ENCODE measurements at regions not wholly inside any gene's neighbourhood (a gene's known extent, or its start where the extent isn't known, plus 50 kb on each side); places are given as distances from the start of the nearest gene placed in this dataset.
A peak's percentile ranks its signal among the peaks of the same experiment; 100 is the strongest.

DNA sequence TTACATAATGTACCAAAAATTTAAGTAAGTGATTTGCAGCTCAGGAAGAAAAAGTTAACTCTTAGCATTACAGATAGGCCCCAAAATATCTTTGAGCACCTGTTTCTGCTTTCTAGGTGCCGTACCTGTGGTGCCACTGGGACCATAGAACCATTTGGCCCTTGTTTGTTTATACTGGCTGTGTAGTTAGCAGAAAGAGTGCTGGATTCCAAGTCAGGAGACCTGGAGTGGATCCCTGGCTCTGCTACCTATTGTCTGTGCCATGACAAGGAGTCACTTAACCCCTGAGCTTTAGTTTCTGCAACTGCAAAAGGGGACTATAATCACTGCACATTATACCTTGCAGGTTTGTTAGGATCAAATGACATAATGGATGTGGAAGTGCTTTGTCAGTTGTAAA, 137.8 kb upstream of the GPR101 start:
- H4K20me1 ChIP-seq (ENCODE audit: insufficient read depth): no peaks in the 10 kb centered on the region
- H2AFZ ChIP-seq (ENCODE audit: low read depth): no peak overlapping the region
- H3K4me3 ChIP-seq (ENCODE audit: low read depth in 2 of 2, low read length in 1 of 2): no peak overlapping the region
- no peaks in the 10 kb centered on the region for H3K9me3 ChIP-seq
- no peaks in the 10 kb centered on the region; the same call in 1 of the 2 replicates for H3K27me3 ChIP-seq (ENCODE audit: insufficient read depth)
- no peak for TF ChIP-seq MEF2A (IDR thresholded peaks at IDR 0.05; ENCODE audit: borderline replicate concordance, low read depth)
- no peak for TF ChIP-seq MXI1 (IDR thresholded peaks at IDR 0.05; ENCODE audit: low read depth, low read length)
- no peak for TF ChIP-seq RAD21 (IDR thresholded peaks at IDR 0.05; ENCODE audit: low read length)
- no peak for TF ChIP-seq GATA2 (CRISPR knock-in tag; IDR thresholded peaks at IDR 0.05)
- TF ChIP-seq, protein P1, sequence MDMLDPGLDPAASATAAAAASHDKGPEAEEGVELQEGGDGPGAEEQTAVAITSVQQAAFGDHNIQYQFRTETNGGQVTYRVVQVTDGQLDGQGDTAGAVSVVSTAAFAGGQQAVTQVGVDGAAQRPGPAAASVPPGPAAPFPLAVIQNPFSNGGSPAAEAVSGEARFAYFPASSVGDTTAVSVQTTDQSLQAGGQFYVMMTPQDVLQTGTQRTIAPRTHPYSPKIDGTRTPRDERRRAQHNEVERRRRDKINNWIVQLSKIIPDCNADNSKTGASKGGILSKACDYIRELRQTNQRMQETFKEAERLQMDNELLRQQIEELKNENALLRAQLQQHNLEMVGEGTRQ (IDR thresholded peaks at IDR 0.05; ENCODE audit: borderline replicate concordance, low read depth, low read length): no peak
- TF ChIP-seq FOSL2 (IDR thresholded peaks at IDR 0.05; ENCODE audit: borderline replicate concordance, low read depth): no peak
- TF ChIP-seq, protein P2, sequence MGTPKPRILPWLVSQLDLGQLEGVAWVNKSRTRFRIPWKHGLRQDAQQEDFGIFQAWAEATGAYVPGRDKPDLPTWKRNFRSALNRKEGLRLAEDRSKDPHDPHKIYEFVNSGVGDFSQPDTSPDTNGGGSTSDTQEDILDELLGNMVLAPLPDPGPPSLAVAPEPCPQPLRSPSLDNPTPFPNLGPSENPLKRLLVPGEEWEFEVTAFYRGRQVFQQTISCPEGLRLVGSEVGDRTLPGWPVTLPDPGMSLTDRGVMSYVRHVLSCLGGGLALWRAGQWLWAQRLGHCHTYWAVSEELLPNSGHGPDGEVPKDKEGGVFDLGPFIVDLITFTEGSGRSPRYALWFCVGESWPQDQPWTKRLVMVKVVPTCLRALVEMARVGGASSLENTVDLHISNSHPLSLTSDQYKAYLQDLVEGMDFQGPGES (IDR thresholded peaks at IDR 0.05; ENCODE audit: low read depth, low read length): no peak
- TF ChIP-seq FOXM1 (IDR thresholded peaks at IDR 0.05; ENCODE audit: low read depth): no peak
- TF ChIP-seq, protein P3, sequence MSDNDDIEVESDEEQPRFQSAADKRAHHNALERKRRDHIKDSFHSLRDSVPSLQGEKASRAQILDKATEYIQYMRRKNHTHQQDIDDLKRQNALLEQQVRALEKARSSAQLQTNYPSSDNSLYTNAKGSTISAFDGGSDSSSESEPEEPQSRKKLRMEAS (IDR thresholded peaks at IDR 0.05; ENCODE audit: low read depth): no peak
- no peak for TF ChIP-seq YY1 (IDR thresholded peaks at IDR 0.05; ENCODE audit: low read depth)
- TF ChIP-seq RFX5 (IDR thresholded peaks at IDR 0.05; ENCODE audit: low read length): no peak
- no peak for TF ChIP-seq NFIC (IDR thresholded peaks at IDR 0.05; ENCODE audit: borderline replicate concordance)
- no peak for TF ChIP-seq TEAD4 (IDR thresholded peaks at IDR 0.05; ENCODE audit: borderline replicate concordance, insufficient read depth)
- TF ChIP-seq EP300 (IDR thresholded peaks at IDR 0.05; ENCODE audit: borderline replicate concordance in 1 of 2, low read depth in 1 of 2, low read length in 1 of 2): no peak
- TF ChIP-seq FOXJ3 (CRISPR knock-in tag; IDR thresholded peaks at IDR 0.05): no peak
- TF ChIP-seq JUND (IDR thresholded peaks at IDR 0.05): no peak
- H3F3A ChIP-seq (replicated peaks; ENCODE audit: insufficient read depth): no peaks in the 10 kb centered on the region
- H3K27ac ChIP-seq (ENCODE audit: low read depth in 2 of 2, low read length in 1 of 2): no peak overlapping the region
- 0% methylated on average over 1 of the region's 1 CpG for WGBS (ENCODE audit: low lambda C conversion rate)
- no peak for DNase-seq
- ChIA-PET POLR2A (no interaction called here), CTCF (no interaction called here)
- no peaks in the 10 kb centered on the region for H3K9me2 ChIP-seq
- no peaks in the 10 kb centered on the region for H3K4me1 ChIP-seq (ENCODE audit: control insufficient read depth in 1 of 2, insufficient read depth in 2 of 2, low read depth in 1 of 2, low read length in 1 of 2)
- no peaks in the 10 kb centered on the region for H3K79me2 ChIP-seq (ENCODE audit: insufficient read depth)
- no peak overlapping the region for H3K4me2 ChIP-seq
- no peaks in the 10 kb centered on the region for H3K36me3 ChIP-seq (replicated peaks in 1 of 2; ENCODE audit: control insufficient read depth in 1 of 2, insufficient read depth in 2 of 2, low read length in 1 of 2)
- no peak overlapping the region for H3K9ac ChIP-seq

DNA sequence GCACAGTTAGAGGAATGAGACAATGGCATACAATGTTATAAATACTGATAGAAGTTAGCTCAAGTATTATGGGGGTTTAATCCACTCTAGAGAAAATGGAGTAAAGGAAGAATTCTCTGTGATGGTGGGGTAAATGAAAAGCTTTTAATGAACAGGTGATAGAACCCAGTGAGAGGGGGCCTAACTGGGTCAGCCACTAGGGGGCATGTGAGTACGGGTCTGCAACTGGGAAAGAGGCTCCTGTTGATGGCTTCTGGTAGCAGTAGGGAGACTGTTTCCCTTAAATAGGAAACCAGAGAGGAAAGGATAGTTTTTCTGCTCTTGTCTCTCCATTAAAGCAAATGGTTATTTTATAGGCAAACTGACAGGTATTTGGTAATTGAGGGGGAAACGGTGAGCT, 132.8 kb upstream of the GPR101 start:
- TF ChIP-seq, protein P4, sequence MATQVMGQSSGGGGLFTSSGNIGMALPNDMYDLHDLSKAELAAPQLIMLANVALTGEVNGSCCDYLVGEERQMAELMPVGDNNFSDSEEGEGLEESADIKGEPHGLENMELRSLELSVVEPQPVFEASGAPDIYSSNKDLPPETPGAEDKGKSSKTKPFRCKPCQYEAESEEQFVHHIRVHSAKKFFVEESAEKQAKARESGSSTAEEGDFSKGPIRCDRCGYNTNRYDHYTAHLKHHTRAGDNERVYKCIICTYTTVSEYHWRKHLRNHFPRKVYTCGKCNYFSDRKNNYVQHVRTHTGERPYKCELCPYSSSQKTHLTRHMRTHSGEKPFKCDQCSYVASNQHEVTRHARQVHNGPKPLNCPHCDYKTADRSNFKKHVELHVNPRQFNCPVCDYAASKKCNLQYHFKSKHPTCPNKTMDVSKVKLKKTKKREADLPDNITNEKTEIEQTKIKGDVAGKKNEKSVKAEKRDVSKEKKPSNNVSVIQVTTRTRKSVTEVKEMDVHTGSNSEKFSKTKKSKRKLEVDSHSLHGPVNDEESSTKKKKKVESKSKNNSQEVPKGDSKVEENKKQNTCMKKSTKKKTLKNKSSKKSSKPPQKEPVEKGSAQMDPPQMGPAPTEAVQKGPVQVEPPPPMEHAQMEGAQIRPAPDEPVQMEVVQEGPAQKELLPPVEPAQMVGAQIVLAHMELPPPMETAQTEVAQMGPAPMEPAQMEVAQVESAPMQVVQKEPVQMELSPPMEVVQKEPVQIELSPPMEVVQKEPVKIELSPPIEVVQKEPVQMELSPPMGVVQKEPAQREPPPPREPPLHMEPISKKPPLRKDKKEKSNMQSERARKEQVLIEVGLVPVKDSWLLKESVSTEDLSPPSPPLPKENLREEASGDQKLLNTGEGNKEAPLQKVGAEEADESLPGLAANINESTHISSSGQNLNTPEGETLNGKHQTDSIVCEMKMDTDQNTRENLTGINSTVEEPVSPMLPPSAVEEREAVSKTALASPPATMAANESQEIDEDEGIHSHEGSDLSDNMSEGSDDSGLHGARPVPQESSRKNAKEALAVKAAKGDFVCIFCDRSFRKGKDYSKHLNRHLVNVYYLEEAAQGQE (IDR thresholded peaks at IDR 0.05; ENCODE audit: low read depth, low read length): no peak
- TF ChIP-seq, protein P5, sequence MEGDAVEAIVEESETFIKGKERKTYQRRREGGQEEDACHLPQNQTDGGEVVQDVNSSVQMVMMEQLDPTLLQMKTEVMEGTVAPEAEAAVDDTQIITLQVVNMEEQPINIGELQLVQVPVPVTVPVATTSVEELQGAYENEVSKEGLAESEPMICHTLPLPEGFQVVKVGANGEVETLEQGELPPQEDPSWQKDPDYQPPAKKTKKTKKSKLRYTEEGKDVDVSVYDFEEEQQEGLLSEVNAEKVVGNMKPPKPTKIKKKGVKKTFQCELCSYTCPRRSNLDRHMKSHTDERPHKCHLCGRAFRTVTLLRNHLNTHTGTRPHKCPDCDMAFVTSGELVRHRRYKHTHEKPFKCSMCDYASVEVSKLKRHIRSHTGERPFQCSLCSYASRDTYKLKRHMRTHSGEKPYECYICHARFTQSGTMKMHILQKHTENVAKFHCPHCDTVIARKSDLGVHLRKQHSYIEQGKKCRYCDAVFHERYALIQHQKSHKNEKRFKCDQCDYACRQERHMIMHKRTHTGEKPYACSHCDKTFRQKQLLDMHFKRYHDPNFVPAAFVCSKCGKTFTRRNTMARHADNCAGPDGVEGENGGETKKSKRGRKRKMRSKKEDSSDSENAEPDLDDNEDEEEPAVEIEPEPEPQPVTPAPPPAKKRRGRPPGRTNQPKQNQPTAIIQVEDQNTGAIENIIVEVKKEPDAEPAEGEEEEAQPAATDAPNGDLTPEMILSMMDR (IDR thresholded peaks at IDR 0.05): peak; percentile 51
- TF ChIP-seq, protein P3 (IDR thresholded peaks at IDR 0.05; ENCODE audit: low read depth): no peak
- DNase-seq: peak; percentile 8
- Histone ChIP-seq H3K79me2 (ENCODE audit: insufficient read depth) (no peaks in the 10 kb centered on the region), H3K4me3 (ENCODE audit: low read depth in 2 of 2, low read length in 1 of 2) (no peak overlapping the region), H3K4me2 (no peak overlapping the region), H3K9ac (no peak overlapping the region), H3K27me3 (ENCODE audit: insufficient read depth) (no peaks in the 10 kb centered on the region; the same call in 1 of the 2 replicates), H4K20me1 (ENCODE audit: insufficient read depth) (no peaks in the 10 kb centered on the region), H3K9me2 (no peaks in the 10 kb centered on the region), H3K9me3 (no peaks in the 10 kb centered on the region), H3K36me3 (replicated peaks in 1 of 2; ENCODE audit: control insufficient read depth in 1 of 2, insufficient read depth in 2 of 2, low read length in 1 of 2) (no peaks in the 10 kb centered on the region), H3K27ac (ENCODE audit: low read depth in 2 of 2, low read length in 1 of 2) (no peak overlapping the region), H2AFZ (ENCODE audit: low read depth) (no peak overlapping the region), H3K4me1 (ENCODE audit: control insufficient read depth in 1 of 2, insufficient read depth in 2 of 2, low read depth in 1 of 2, low read length in 1 of 2) (no peaks in the 10 kb centered on the region), H3F3A (replicated peaks; ENCODE audit: insufficient read depth) (no peaks in the 10 kb centered on the region)
- ChIA-PET POLR2A (no interaction called here), CTCF (interaction anchor here (0.5 to 1.5 kb wide), 5 partner anchors 20 to 802 kb away, joined by 3 to 4 read pairs (median 3); no protein-coding TSS in a partner anchor)
- 8% methylated on average over 2 of the region's 2 CpGs for WGBS (ENCODE audit: low lambda C conversion rate)

All from SK-N-SH (cell line).